ENCODE measurements at regions not wholly inside any gene's neighbourhood (a gene's known extent, or its start where the extent isn't known, plus 50 kb on each side); places are given as distances from the start of the nearest gene placed in this dataset.
"Not testable (repeated sequence)": the region's sequence is repeated elsewhere in the genome, so short reads cannot be mapped to it uniquely, and the experiment has no call there.

- not testable (repeated sequence) for DNase-seq
Measured at GRCh38 chr5:82532075-82532474, 253.9 kb upstream of the RPS23 start.

GRCh38 chr5:82526540-82526939 is 248.4 kb upstream of the RPS23 start:
- DNase-seq: no peak

- no peak for DNase-seq
Measured at GRCh38 chr5:82525626-82526025, 247.5 kb upstream of the RPS23 start.

GRCh38 chr5:82523633-82524032 is 245.5 kb upstream of the RPS23 start:
- no peak for DNase-seq

DNA sequence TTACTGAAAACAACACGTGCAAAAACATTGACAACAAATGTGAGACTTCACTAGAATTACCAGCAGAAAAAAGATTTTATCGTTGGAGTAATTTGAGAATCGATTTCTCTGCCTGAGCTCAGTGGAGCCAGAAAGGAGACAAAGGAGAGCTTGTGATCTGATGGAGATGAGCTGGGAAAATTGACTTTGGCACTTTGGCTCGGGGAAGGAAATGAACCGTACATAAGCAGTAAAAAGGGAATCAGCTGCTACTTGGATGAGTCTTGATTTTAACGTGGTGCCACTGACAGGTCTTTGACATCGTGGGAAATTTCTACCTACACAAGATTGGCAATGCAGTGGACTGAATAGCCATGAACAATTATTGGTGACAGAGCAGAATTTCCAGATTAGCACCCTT is 244.7 kb upstream of the RPS23 start:
- DNase-seq: no peak

GRCh38 chr5:82521431-82522051 is 243.4 kb upstream of the RPS23 start:
- DNase-seq: no peak

GRCh38 chr5:82519558-82519957 is 241.4 kb upstream of the RPS23 start:
- DNase-seq: no peak

DNA sequence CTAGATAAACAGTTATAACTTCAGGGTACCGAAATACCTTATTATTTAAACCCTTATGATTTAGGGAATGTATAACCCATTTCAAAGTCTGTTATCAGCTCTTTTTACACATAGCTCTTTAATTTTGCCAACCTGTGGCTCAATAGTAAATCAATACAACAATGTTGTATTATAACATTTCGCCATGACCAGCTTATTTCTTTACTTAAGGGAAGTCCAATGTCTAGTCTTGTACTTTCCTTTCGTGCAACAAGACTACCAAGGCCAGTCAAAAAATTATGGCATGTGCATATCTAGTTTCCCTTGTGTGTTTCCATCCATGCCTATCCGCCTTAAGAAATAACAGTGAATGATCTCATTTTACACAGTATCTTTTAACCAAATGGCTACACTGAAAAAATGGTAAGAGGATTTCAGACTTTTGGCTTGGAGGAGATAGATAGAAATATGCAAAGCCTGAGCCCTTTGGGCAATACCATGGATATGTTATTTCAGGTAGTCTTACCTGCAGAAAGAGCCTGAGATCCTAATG is 239.5 kb upstream of the RPS23 start:
- no peak for DNase-seq

DNA sequence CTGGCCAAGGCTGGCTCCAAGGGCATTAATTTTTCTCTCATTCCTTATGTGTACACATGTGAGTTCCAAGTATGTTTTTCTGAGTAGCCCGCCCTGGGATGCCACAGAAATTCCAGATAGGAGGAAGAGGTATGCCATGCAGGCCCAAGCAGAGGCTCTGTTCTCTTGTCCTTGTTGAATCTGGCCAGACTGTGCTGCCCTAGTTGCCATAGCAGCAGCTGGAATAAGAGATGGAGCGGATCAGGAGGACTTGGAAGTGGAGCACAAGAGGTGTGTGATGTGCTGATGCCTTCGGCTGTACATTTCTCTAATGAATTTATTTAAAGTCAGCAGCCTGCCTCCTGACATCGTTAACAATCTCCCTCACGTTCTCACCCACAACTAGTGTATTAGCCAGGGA is 235.6 kb upstream of the RPS23 start:
- DNase-seq: no peak

DNA sequence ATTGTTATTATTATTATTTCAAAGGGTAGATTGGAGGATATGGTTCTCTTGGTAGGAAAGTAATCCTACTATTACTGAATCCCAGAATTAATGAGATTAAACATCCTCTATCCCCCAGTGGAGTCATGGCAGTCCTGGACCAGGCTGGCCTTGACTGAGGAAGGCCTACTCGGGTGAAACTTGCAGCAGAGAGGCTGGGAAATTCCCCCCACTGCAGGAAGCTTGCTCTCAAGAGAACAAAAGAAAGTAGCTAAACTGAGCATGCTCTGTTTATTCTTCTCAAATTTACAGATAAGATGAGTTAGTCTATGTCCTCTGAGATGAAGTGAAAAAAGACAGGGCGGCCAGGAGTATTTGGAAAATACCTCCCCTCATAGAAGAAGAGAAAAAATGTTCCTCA is 233.9 kb upstream of the RPS23 start:
- DNase-seq: peak; percentile 9

GRCh38 chr5:82511134-82511533 is 233.0 kb upstream of the RPS23 start:
- no peak for DNase-seq

DNA sequence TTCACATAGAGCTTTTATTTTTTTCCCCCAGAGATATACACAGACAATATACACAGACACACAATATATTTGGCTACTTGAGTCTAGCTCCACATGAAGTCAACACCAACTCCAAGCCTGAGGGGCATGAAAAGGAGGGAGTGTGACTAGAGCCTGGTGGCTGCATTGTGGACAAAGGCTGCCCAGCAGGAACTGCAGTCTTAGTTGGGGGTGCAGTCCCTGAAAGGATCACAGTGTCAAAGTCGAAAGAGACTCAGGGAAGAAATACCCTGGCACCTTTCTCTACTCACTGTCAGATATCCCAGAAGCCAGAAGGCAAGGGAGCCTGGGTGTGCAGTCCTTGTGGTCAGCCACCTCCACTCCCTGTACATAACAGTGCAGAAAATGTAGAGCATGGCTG is 231.6 kb upstream of the RPS23 start:
- no peak for DNase-seq

DNA sequence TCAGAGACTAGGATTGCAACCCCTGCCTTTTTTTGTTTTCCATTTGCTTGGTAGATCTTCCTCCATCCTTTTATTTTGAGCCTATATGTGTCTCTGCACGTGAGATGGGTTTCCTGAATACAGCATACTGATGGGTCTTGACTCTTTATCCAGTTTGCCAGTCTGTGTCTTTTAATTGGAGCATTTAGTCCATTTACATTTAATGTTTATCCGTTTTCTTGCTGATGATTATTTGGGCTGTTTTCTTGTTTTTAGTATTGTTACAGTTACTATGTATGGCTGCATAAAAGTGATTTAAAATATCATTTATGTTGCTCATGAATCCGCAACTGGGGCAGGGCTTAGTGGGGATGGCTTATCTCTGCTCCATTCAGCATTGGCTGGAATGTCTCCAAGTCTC is 228.2 kb upstream of the RPS23 start:
- not testable (repeated sequence) for DNase-seq

- no peak for DNase-seq
Measured at GRCh38 chr5:82499725-82500244, 221.6 kb upstream of the RPS23 start.

DNA sequence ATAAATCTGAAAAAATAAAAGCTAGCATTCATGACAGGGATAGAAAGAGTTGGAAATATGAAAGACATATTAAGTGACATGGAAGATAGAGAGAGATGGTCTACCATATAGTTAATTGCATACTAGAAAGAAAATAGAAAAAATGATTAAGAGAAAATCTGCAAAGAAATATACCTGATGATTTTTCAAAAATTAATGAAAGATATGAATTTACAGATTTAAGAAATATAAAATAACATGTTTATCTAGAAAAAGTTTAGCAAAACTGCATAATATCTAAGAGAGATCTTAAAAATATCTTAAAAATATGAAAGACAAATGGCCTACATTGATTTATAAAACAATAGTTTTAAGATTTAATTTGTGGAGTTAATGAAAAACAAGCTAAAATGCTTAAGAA is 219.1 kb upstream of the RPS23 start:
- no peak for DNase-seq

DNA sequence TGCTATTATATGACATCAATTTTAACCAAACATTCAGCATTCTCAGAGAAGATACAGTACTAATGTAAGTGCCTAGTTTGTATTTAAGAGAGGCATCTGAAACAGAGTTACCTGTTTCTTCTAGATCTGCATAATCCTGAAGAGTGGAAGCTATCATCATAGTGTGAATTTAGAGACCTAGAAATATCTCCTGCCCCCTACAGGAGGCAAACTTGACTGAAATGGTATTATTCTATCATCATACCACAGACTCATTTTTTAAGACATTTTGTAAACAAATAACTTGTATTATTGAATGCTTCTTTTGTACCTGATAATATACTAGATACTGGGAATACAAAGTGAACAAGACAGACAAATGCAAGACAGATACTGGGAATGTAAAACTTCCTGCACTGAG is 216.8 kb upstream of the RPS23 start:
- no peak for DNase-seq

- DNase-seq: no peak
Measured at GRCh38 chr5:82493221-82493620, 215.1 kb upstream of the RPS23 start.

- DNase-seq: no peak
Measured at GRCh38 chr5:82491397-82491796, 213.2 kb upstream of the RPS23 start.

DNA sequence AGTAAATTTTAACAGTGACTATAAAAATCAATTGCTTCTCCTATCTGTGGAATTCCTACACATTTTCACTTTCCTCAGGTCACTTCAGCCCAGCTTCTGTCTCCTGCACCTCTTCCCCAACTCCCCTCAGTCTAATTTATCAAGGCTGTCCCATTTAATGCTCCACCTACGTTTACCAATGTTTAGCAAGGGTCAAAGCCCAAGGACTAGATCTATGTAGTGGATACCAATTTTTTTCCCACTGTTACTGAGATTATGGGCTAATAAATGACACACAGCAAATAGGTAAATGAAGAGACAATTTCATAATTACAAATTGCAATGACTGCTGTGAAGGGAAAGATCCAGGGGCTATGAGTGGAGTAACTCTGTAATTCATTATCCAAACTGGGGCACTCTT is 211.5 kb upstream of the RPS23 start:
- DNase-seq: no peak

DNA sequence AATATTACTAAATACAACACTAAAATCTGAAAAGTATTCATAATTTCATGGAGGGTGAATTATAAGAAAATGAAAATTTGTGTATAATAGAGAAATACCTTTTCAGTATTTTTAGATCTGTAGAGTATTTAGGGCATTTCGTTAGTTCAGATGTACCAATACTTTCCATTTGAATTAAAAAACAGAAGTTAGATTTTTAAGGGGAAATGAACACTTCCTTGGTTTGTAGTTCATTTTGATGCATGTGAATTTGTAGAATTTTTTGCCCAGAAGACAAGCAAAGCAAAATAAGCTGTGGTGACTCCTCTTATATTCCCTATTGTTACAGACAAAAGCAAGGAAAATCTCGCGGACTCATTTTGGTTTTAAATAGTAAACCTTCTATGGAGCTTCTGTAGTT is 209.0 kb upstream of the RPS23 start:
- DNase-seq: no peak

GRCh38 chr5:82480331-82480730 is 202.2 kb upstream of the RPS23 start:
- DNase-seq: no peak

- DNase-seq: no peak
Measured at GRCh38 chr5:82476155-82476554, 198.0 kb upstream of the RPS23 start.

DNA sequence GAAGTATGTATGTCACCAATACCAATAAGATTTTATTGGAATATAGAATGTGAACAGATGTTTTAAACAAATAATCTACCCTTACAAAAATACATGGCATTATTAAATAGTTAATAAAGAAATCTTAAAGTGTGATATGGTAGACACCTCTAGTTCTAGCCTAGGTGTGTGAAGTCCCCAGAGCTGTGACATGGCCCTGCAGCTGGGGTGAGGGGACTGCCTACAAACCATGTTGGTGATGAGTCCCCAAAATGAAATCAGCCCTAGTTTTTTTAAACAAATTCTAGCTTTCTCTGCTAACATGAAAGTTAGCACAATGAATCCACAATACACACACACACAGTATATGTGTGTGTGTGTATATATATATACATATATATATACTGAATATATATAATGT is 195.1 kb upstream of the RPS23 start:
- no peak for DNase-seq

DNA sequence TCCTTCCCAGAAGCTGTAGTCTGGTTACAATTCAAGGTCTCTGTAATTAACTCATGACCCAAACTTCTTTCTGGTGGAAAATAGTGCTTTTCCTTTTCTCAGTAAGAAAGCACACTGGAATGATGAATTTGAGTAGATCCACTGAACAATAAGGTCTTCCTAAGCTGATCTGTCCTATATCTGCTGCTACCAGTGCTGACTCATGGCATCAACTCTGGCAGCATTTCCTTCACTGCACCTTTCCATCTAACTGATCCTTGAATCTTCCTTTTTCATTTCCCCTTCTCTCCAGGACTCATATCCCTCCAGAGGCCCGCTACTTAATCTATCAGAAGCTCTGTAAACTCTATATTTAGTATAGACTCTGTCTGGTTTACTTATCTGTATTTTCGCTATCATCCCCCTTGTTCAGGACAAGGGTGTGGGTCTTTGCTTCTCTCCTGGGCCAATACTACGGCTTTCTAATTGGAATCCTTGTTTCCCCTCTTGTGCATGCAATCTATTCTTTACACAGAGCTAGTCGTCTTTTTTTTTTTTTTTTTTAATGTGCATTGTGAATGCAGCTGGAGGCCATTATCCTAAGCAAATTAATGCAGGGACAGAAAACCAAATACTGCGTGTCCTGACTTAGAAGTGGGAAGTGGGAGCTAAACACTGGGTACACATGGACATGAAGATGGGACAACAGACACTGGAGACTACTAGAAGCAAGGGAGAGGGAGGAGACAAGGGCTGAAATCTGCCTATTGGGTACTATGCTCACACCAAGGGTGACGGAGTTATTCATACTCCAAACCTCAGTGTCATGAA is 192.2 kb upstream of the RPS23 start:
- no peak for DNase-seq

All from stimulated activated CD4-positive, alpha-beta T cell treated with anti-CD3 and anti-CD28 coated beads, Interleukin-1b, Interleukin-23, amount 100 ng/mL, for 48 hours (primary cell).